D721Med (cell line): ENCODE measurements at regions not wholly inside any gene's neighbourhood (a gene's known extent, or its start where the extent isn't known, plus 50 kb on each side); places are given as distances from the start of the nearest gene placed in this dataset.

ENCODE experiments used
- DNase-seq: peaks from one replicate; pipeline ENCODE4 v3.0.0; 2011; ENCODE audit warnings: low spot score; ENCODE audit not compliant: insufficient read length
- FAIRE-seq: peaks from 2 replicates; lab custom pipeline; 2011; peaks lifted over from hg19 to GRCh38; lab: Jason Lieb, UNC
- CTCF ChIP-seq: IDR thresholded peaks from 2 replicates; pipeline ENCODE4 v1.5.1; 2012; ENCODE audit warnings: mild to moderate bottlenecking, control low read depth; ENCODE audit not compliant: insufficient read depth; ENCODE audit errors: missing control alignments

- FAIRE-seq (no peak), DNase-seq (no peak)
- TF ChIP-seq CTCF = no peak
These were observed 445.2 kb downstream of the IRS1 start for GRCh38 chr2:226354434-226354833.

- FAIRE-seq (no peak), DNase-seq (no peak)
- no peak for TF ChIP-seq CTCF
These were observed 446.6 kb downstream of the IRS1 start for GRCh38 chr2:226352941-226353560.

GRCh38 chr2:226351711-226352110 is 447.9 kb downstream of the IRS1 start:
- FAIRE-seq = no peak
- no peak for DNase-seq
- TF ChIP-seq CTCF = no peak

GRCh38 chr2:226339616-226340015 is 460.0 kb downstream of the IRS1 start:
- no peak for TF ChIP-seq CTCF
- no peak for FAIRE-seq

GRCh38 chr2:226338825-226339224 is 460.8 kb downstream of the IRS1 start:
- FAIRE-seq (peak; percentile 73), DNase-seq (no peak)
- TF ChIP-seq CTCF = no peak

More at GRCh38 chr2:226339616-226340015, 460.0 kb downstream of the IRS1 start:
- DNase-seq = no peak

- no peak for DNase-seq
- no peak for TF ChIP-seq CTCF
- peak; percentile 94 for FAIRE-seq
These were observed 461.5 kb downstream of the IRS1 start for GRCh38 chr2:226337941-226338600.

- FAIRE-seq (peak; percentile 76), DNase-seq (no peak)
- TF ChIP-seq CTCF = no peak
These were observed 463.3 kb downstream of the IRS1 start for GRCh38 chr2:226336283-226336682.
